Ovary (tissue), 3 donors: ENCODE measurements at regions not wholly inside any gene's neighbourhood (a gene's known extent, or its start where the extent isn't known, plus 50 kb on each side); places are given as distances from the start of the nearest gene placed in this dataset.

ENCODE experiments used
- CTCF ChIP-seq, 3 donors: fragments of 450-650 bp in 2 of 3; fragments of 200-600 bp in 1 of 3; IDR thresholded peaks; one replicate each; pipeline versions ENCODE4 v1.5.1 to v1.8.0; 2016 to 2022; ENCODE audit warnings: antibody characterized with exemption in 3 of 3, mild to moderate bottlenecking in 1 of 3
- EP300 ChIP-seq: sonication (generic); formaldehyde crosslinking; IDR thresholded peaks from one replicate; pipeline ENCODE4 v1.6.1; 2017; ENCODE audit warnings: antibody characterized with exemption
- POLR2A ChIP-seq: fragments of 450-650 bp; IDR thresholded peaks from one replicate; pipeline ENCODE4 v1.6.1; 2017; ENCODE audit warnings: antibody characterized with exemption, mild to moderate bottlenecking, moderate library complexity
- donor health status: DM: no; HTN: no; CAD: no.

DNA sequence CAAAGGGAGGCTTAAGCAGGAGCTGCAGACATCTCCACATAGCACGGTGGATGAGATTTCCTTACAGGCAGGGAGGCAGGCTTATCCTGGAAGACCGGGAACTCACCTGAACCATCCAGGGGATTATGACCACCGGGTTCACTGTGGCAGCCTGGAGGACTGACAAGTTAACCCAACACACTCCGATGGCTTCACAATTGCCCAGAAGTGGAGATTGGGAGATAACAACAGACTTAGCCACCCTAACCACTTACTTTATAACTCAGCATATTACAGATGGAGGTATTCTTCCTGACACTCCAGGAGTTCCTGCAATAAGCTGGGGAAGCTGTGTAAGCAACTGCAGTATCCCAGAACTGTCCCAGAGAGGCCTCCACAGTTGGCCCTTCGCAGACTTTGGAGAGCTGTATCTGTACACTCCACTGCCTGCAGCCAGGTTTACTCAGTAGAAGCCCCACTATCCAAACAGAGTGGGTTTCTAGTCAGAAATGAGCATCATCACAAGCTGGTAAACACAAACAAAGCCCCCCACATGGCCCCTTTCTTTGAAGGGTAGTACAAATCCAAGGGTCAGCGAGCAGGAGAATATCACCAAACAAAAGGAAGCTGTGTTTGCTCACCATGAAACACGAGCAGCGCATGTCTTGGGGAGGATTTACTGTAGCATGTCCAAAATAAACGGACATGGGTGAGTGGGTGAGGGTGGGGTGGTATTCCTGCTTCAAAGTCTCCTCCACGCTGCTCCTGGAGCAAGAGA is 462.2 kb downstream of the RASEF start:
- no peak for TF ChIP-seq EP300
- TF ChIP-seq CTCF (IDR thresholded peaks at IDR 0.05), result no peak
- no peak for TF ChIP-seq POLR2A
